ENCODE measurements at regions not wholly inside any gene's neighbourhood (a gene's known extent, or its start where the extent isn't known, plus 50 kb on each side); places are given as distances from the start of the nearest gene placed in this dataset.

- TF ChIP-seq GATA1 (IDR thresholded peaks at IDR 0.05; ENCODE audit: low read depth, low read length) (no peak), POLR2A (IDR thresholded peaks at IDR 0.05; ENCODE audit: low read length) (no peak)
These were observed 613.5 kb downstream of the SOX6 start for GRCh38 chr11:15742626-15743519.

Measured in erythroblast (primary cell).